ENCODE measurements at regions not wholly inside any gene's neighbourhood (a gene's known extent, or its start where the extent isn't known, plus 50 kb on each side); places are given as distances from the start of the nearest gene placed in this dataset.

- TF ChIP-seq CTCF (IDR thresholded peaks at IDR 0.05) = no peak
- no peak for TF ChIP-seq POLR2A (IDR thresholded peaks at IDR 0.05)
- TF ChIP-seq EP300 (IDR thresholded peaks at IDR 0.05) = no peak
These were observed 179.5 kb downstream of the PTPRU start for GRCh38 chr1:29415861-29416260.
